SU-DHL-6 (cell line): ENCODE measurements at regions not wholly inside any gene's neighbourhood (a gene's known extent, or its start where the extent isn't known, plus 50 kb on each side); places are given as distances from the start of the nearest gene placed in this dataset.

Source experiments
- EZH2phosphoT487 ChIP-seq: fragments of 200-600 bp; sonication (generic), shearing (Covaris generic); conservative IDR thresholded peaks from 2 replicates; pipeline ENCODE4 v1.6.1; 2018; ENCODE audit warnings: mild to moderate bottlenecking, antibody characterized with exemption, low read length, moderate library complexity, mixed read lengths
- TF ChIP-seq, protein P1 (sequence below): fragments of 200-600 bp; sonication (generic); IDR thresholded peaks from one replicate; pipeline ENCODE4 v1.5.1; 2017; ENCODE audit warnings: antibody characterized with exemption, mild to moderate bottlenecking, low read length, moderate library complexity; ENCODE audit not compliant: insufficient read depth, poor library complexity, severe bottlenecking

DNA sequence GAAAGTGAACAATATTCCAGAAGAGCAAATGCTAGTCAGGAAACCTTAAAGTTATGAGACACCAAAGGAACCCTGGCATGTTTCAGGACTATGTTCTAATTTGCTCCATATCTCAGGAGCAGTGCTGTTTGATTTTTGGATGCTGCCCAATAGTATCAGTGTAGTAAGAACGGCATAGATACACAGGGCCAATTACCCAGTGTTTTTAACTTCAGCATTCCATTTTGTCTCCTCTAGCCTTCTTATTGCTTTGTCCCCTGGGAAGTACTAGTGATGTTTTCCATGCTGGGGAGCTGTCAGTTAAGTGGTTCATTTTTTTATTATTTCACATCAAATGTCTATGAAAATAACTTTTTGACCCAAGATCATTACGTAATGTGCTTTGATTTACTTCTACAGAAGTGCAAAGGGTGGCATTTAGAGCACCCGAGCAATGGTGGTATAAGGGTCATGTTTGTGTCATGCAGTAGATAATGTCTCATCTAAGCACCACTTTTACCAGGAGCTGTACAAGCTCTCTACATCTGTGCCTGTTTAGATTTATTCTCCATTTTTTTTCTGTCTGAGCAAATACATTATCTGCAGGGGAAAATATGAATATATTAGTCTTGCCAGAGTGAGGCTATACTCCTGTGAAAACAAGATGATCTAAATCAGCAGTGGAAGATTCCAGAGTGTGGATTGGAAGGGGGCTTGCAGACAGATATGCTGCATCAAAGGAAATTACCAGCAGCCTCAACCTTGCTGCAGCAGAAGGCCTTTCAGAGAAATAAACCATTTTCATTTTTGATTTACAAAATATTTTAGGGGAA, 198.8 kb upstream of the OPRM1 start:
- TF ChIP-seq, protein P1, sequence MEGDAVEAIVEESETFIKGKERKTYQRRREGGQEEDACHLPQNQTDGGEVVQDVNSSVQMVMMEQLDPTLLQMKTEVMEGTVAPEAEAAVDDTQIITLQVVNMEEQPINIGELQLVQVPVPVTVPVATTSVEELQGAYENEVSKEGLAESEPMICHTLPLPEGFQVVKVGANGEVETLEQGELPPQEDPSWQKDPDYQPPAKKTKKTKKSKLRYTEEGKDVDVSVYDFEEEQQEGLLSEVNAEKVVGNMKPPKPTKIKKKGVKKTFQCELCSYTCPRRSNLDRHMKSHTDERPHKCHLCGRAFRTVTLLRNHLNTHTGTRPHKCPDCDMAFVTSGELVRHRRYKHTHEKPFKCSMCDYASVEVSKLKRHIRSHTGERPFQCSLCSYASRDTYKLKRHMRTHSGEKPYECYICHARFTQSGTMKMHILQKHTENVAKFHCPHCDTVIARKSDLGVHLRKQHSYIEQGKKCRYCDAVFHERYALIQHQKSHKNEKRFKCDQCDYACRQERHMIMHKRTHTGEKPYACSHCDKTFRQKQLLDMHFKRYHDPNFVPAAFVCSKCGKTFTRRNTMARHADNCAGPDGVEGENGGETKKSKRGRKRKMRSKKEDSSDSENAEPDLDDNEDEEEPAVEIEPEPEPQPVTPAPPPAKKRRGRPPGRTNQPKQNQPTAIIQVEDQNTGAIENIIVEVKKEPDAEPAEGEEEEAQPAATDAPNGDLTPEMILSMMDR = no peak
- TF ChIP-seq EZH2phosphoT487 = no peak
